HS-27A (cell line): ENCODE measurements at regions not wholly inside any gene's neighbourhood (a gene's known extent, or its start where the extent isn't known, plus 50 kb on each side); places are given as distances from the start of the nearest gene placed in this dataset.

Experiments
- DNase-seq: peaks from one replicate; pipeline ENCODE4 v3.0.0-alpha.2; 2012; ENCODE audit warnings: low read depth, missing footprints

- no peak for DNase-seq
Observed at GRCh38 chr7:26040085-26040484, 111.9 kb upstream of the NFE2L3 start.

GRCh38 chr7:26042237-26042636 is 109.8 kb upstream of the NFE2L3 start:
- DNase-seq, result no peak

- DNase-seq, result no peak
Observed at GRCh38 chr7:26043801-26044200, 108.2 kb upstream of the NFE2L3 start.

GRCh38 chr7:26044320-26044719 is 107.7 kb upstream of the NFE2L3 start:
- DNase-seq, result no peak

- no peak for DNase-seq
Observed at GRCh38 chr7:26046150-26046549, 105.8 kb upstream of the NFE2L3 start.

GRCh38 chr7:26046878-26047277 is 105.1 kb upstream of the NFE2L3 start:
- no peak for DNase-seq

- DNase-seq, result no peak
Observed at GRCh38 chr7:26048663-26049062, 103.3 kb upstream of the NFE2L3 start.

- DNase-seq, result no peak
Observed at GRCh38 chr7:26049081-26049480, 102.9 kb upstream of the NFE2L3 start.

GRCh38 chr7:26051021-26051420 is 101.0 kb upstream of the NFE2L3 start:
- no peak for DNase-seq

GRCh38 chr7:26052706-26053105 is 99.3 kb upstream of the NFE2L3 start:
- DNase-seq, result no peak

GRCh38 chr7:26054386-26054785 is 97.6 kb upstream of the NFE2L3 start:
- DNase-seq, result no peak

- no peak for DNase-seq
Observed at GRCh38 chr7:26055241-26055640, 96.8 kb upstream of the NFE2L3 start.

- no peak for DNase-seq
Observed at GRCh38 chr7:26060733-26061677, 91.0 kb upstream of the NFE2L3 start.

- DNase-seq, result no peak
Observed at GRCh38 chr7:26061678-26062603, 90.1 kb upstream of the NFE2L3 start.

- no peak for DNase-seq
Observed at GRCh38 chr7:26065652-26066051, 86.3 kb upstream of the NFE2L3 start.

GRCh38 chr7:26066736-26067135 is 85.3 kb upstream of the NFE2L3 start:
- DNase-seq, result no peak

GRCh38 chr7:26070290-26070689 is 81.7 kb upstream of the NFE2L3 start:
- no peak for DNase-seq

GRCh38 chr7:26071622-26072456 is 80.2 kb upstream of the NFE2L3 start:
- DNase-seq, result no peak

GRCh38 chr7:26073041-26073440 is 79.0 kb upstream of the NFE2L3 start:
- DNase-seq, result no peak

- DNase-seq, result no peak
Observed at GRCh38 chr7:26074919-26075318, 77.1 kb upstream of the NFE2L3 start.

GRCh38 chr7:26076691-26077090 is 75.3 kb upstream of the NFE2L3 start:
- no peak for DNase-seq
